Fibroblast of lung (primary cell): ENCODE measurements at regions not wholly inside any gene's neighbourhood (a gene's known extent, or its start where the extent isn't known, plus 50 kb on each side); places are given as distances from the start of the nearest gene placed in this dataset.

Experiments used
- DNase-seq, 2 donors: peaks; one replicate each; pipeline versions ENCODE4 v3.0.0 to v3.0.0-alpha.2; 2010; ENCODE audit warnings: low read depth in 2 of 2
- H2AFZ ChIP-seq: 2 replicates; pipeline ENCODE4 v1.5.1; 2012; ENCODE audit warnings: low read length, control low read depth, inconsistent platforms
- H3K27ac ChIP-seq: 2 replicates; pipeline ENCODE4 v1.5.1; 2011; ENCODE audit warnings: low read length, control low read depth; ENCODE audit not compliant: insufficient read depth
- H3K27me3 ChIP-seq: 2 replicates; pipeline ENCODE4 v1.5.1; 2011; ENCODE audit warnings: mild to moderate bottlenecking, low read length; ENCODE audit not compliant: control insufficient read depth, insufficient read depth
- H3K36me3 ChIP-seq: 2 replicates; pipeline ENCODE4 v1.5.1; 2011; ENCODE audit warnings: low read length; ENCODE audit not compliant: control insufficient read depth, insufficient read depth
- H3K4me1 ChIP-seq: 2 replicates; pipeline ENCODE4 v1.5.1; 2011; ENCODE audit warnings: low read length; ENCODE audit not compliant: control insufficient read depth, insufficient read depth; ENCODE audit errors: extremely low read depth
- H3K4me2 ChIP-seq: 2 replicates; pipeline ENCODE4 v1.5.1; 2011; ENCODE audit warnings: low read length, control low read depth; ENCODE audit not compliant: insufficient read depth; ENCODE audit errors: extremely low read depth
- H3K4me3 ChIP-seq, 4 experiments: fragments of 200-600 bp in 1 of 4; sonication (generic) in 1 of 4; replicated peaks in 1 of 4; 2 replicates each; pipeline ENCODE4 v1.5.1; 2011 to 2016; ENCODE audit warnings: low read length in 4 of 4, low read depth in 3 of 4, mild to moderate bottlenecking in 3 of 4, control low read depth in 2 of 4, inconsistent platforms in 1 of 4, mixed read lengths in 1 of 4; ENCODE audit not compliant: insufficient read depth in 1 of 4; ENCODE audit errors: control extremely low read depth in 1 of 4
- H3K79me2 ChIP-seq: 2 replicates; pipeline ENCODE4 v1.5.1; 2012; ENCODE audit warnings: mild to moderate bottlenecking, low read length, inconsistent platforms; ENCODE audit not compliant: control insufficient read depth, insufficient read depth
- H3K9ac ChIP-seq: 2 replicates; pipeline ENCODE4 v1.5.1; 2011; ENCODE audit warnings: mild to moderate bottlenecking, low read length, control low read depth; ENCODE audit not compliant: insufficient read depth
- H3K9me3 ChIP-seq: 2 replicates; pipeline ENCODE4 v1.5.1; 2012; ENCODE audit warnings: low read depth, low read length; ENCODE audit not compliant: control insufficient read depth, insufficient read depth
- H4K20me1 ChIP-seq: 2 replicates; pipeline ENCODE4 v1.5.1; 2011; ENCODE audit warnings: low read length; ENCODE audit not compliant: control insufficient read depth, insufficient read depth; ENCODE audit errors: extremely low read depth
- CTCF ChIP-seq, 2 donors: IDR thresholded peaks in 1 of 2; conservative IDR thresholded peaks in 1 of 2; 1 replicate in 1 of 2; 2 replicates in 1 of 2; pipeline ENCODE4 v1.5.1; 2011 to 2012; ENCODE audit warnings: low read length in 2 of 2, control low read depth in 1 of 2, inconsistent platforms in 1 of 2, low read depth in 1 of 2, mild to moderate bottlenecking in 1 of 2
- EZH2 ChIP-seq: IDR thresholded peaks from 2 replicates; pipeline ENCODE4 v1.5.1; 2012; ENCODE audit warnings: low read length, control low read depth, mild to moderate bottlenecking; ENCODE audit errors: missing control alignments

DNA sequence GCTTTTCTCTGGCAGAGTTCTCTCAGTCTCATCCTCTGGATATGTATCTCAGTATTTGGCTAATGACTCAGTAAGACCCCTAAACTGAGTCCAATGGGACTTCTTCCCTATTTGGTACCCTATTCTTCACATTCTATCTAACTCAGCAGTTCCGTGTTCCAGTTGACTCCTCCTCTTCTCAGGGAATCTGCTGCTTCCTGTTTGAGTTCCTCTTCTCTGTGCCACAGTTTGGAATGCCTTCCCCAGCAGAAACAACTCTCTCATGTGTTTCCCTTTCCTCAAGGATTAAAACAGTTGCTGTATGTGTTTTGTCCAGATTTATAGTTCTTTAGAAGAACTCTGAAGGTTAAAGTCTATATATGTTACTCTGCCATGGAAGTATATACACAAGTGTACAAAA lies 344.0 kb upstream of the RARB start:
- Histone ChIP-seq H3K4me2 (no peak overlapping the region), H2AFZ (no peak overlapping the region), H3K9ac (no peak overlapping the region), H3K27ac (no peak overlapping the region), H3K36me3 (no peaks in the 10 kb centered on the region), H3K27me3 (no peaks in the 10 kb centered on the region), H3K9me3 (no peaks in the 10 kb centered on the region), H3K4me1 (no peaks in the 10 kb centered on the region), H3K79me2 (no peaks in the 10 kb centered on the region), H4K20me1 (no peaks in the 10 kb centered on the region), H3K4me3 (no peak overlapping the region)
- no peak for DNase-seq
- TF ChIP-seq EZH2 (no peak), CTCF (conservative IDR thresholded peaks at IDR 0.05 in 1 of 2, IDR thresholded peaks at IDR 0.05 in 1 of 2; ENCODE audit: low read depth in 1 of 2, low read length in 2 of 2) (no peak)

DNA sequence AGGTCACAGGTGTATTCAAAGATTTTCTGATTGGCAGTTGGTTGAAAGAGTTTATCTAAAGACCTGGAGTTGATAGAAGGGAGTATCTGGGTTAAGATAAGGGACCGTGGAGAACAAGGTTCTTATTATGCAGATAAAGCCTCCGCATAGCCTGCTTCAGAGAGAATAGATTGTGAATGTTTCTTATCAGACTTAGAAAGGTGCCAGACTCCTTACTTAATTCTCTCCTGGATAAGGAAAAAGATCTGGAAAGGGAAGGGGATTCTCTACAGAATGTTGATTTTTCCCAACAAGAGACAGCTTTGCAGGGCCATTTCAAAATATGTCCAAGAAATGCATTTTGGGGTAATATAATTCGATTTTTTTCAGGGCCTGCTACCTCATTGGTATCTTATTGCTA lies 341.3 kb upstream of the RARB start:
- no peaks in the 10 kb centered on the region for H3K9me3 ChIP-seq
- H3K9ac ChIP-seq, result no peak overlapping the region
- H4K20me1 ChIP-seq, result no peaks in the 10 kb centered on the region
- H3K4me2 ChIP-seq, result no peak overlapping the region
- no peaks in the 10 kb centered on the region for H3K79me2 ChIP-seq
- no peak overlapping the region for H2AFZ ChIP-seq
- H3K4me3 ChIP-seq, result no peak overlapping the region
- no peak overlapping the region for H3K27ac ChIP-seq
- no peaks in the 10 kb centered on the region for H3K4me1 ChIP-seq
- no peaks in the 10 kb centered on the region for H3K36me3 ChIP-seq
- no peaks in the 10 kb centered on the region for H3K27me3 ChIP-seq
- no peak for TF ChIP-seq EZH2
- TF ChIP-seq CTCF (conservative IDR thresholded peaks at IDR 0.05 in 1 of 2, IDR thresholded peaks at IDR 0.05 in 1 of 2; ENCODE audit: low read depth in 1 of 2, low read length in 2 of 2), result no peak
- DNase-seq, result no peak

- Histone ChIP-seq H3K9me3 (no peaks in the 10 kb centered on the region), H2AFZ (no peak overlapping the region), H3K79me2 (no peaks in the 10 kb centered on the region), H3K4me3 (no peak overlapping the region), H3K4me1 (no peaks in the 10 kb centered on the region), H3K27ac (no peak overlapping the region), H3K9ac (no peak overlapping the region), H3K4me2 (no peak overlapping the region), H3K36me3 (no peaks in the 10 kb centered on the region), H3K27me3 (no peaks in the 10 kb centered on the region), H4K20me1 (no peaks in the 10 kb centered on the region)
- TF ChIP-seq EZH2, result no peak
- TF ChIP-seq CTCF (conservative IDR thresholded peaks at IDR 0.05 in 1 of 2, IDR thresholded peaks at IDR 0.05 in 1 of 2; ENCODE audit: low read depth in 1 of 2, low read length in 2 of 2), result no peak
- DNase-seq, result no peak
These were observed 339.8 kb upstream of the RARB start for GRCh38 chr3:25088284-25088683.
